Lower leg skin (tissue), 3 donors: ENCODE measurements at regions not wholly inside any gene's neighbourhood (a gene's known extent, or its start where the extent isn't known, plus 50 kb on each side); places are given as distances from the start of the nearest gene placed in this dataset.
"Not testable (repeated sequence)": the region's sequence is repeated elsewhere in the genome, so short reads cannot be mapped to it uniquely, and the experiment has no call there.

ENCODE experiments used
- CTCF ChIP-seq, 3 donors: fragments of 450-650 bp; IDR thresholded peaks; one replicate each; pipeline ENCODE4 v1.5.1; 2016; ENCODE audit warnings: antibody characterized with exemption in 3 of 3, mild to moderate bottlenecking in 3 of 3, moderate library complexity in 2 of 3
- POLR2A ChIP-seq, 2 donors: fragments of 450-650 bp; IDR thresholded peaks; one replicate each; pipeline ENCODE4 v1.6.1; 2016 to 2017; ENCODE audit warnings: antibody characterized with exemption in 2 of 2, mild to moderate bottlenecking in 1 of 2, moderate library complexity in 1 of 2

- not testable (repeated sequence) for TF ChIP-seq CTCF, POLR2A (IDR thresholded peaks at IDR 0.05)
Observed at GRCh38 chr22:10635341-10635740, 4892.7 kb upstream of the OR11H1 start.
